Hematopoietic multipotent progenitor cell treated with erythropoietin and hydrocortisone succinate and interleukin-3 and kit ligand, for 8 days (in vitro differentiated cells): ENCODE measurements at regions not wholly inside any gene's neighbourhood (a gene's known extent, or its start where the extent isn't known, plus 50 kb on each side); places are given as distances from the start of the nearest gene placed in this dataset.

Source experiments
- DNase-seq: peaks from one replicate; pipeline ENCODE4 v3.0.0-alpha.2; 2015

DNA sequence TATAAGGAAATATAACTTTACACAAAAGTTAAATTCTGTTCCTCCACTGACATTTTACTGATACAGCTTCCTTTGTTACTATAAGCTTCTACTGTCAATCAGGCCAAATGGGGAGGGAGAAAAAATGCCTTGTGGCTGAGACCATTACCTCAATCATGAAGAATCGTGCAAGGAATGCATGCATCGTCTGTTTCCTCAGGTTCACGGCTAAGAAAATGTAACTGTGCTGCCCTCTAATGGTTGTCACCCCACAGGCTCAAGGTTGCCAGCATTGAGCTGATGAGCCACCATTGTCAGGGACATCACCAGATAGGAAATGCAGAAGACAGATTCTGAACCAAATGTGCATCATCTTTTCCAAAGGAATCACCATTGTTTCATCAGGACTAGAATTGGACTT lies 426.9 kb downstream of the CDH2 start:
- no peak for DNase-seq

GRCh38 chr18:27749194-27749593 lies 427.7 kb downstream of the CDH2 start:
- no peak for DNase-seq

DNA sequence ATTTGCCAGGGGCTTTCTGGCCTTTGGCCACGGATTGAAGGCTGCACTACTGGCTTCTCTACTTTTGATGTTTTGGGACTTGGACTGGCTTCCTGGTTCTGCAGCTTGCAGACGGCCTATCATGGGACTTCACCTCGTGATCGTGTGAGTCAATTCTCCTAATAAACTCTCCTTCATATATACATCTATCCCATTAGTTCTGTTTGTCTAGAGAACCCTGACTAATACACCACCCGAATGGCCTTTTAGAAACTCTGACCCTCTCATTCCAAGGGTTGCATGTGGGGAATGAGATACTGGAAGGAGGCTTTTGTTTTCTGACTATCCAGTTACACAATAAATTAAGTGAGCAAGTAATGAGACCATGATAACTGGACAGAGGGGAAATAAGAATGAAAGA lies 430.7 kb downstream of the CDH2 start:
- no peak for DNase-seq

- no peak for DNase-seq
Observed at GRCh38 chr18:27735117-27735516, 441.8 kb downstream of the CDH2 start.

DNA sequence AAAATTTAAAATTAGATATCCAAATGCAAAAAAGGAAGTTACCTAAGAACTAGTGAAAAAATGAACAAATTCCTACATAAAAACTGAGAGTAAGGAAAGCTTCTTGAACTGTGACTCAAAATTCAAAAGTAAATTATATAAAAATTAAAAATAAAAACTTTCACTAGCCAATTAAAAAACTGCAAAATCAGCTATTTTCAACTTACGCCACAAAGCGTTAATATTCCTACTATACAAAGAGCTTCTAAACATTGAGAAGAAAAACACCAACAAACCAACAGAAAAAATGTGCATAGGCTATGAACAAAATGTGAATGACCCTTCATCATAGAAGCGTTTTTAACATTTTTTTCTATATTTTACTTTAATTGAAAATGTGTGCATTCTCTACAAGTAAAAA lies 445.7 kb downstream of the CDH2 start:
- no peak for DNase-seq

DNA sequence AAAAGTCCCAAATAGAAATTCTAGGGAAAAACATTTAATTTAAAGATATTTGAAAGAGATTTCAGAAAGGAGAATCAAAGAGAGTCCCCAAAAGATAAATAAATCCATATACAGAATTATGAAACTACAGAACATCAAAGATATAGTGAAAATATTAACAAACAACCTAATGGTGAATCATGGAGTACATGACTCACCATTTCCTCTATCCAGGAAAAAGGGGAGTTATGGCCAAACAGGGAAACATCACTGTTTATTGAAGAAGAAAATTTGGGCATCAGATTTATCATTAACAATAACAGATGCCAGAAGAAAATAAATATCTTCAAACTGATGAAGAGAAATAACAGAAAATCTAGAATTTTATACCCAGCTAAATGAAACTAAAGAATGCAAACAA lies 448.3 kb downstream of the CDH2 start:
- no peak for DNase-seq

- DNase-seq, result no peak
Observed at GRCh38 chr18:27724362-27724761, 452.6 kb downstream of the CDH2 start.

DNA sequence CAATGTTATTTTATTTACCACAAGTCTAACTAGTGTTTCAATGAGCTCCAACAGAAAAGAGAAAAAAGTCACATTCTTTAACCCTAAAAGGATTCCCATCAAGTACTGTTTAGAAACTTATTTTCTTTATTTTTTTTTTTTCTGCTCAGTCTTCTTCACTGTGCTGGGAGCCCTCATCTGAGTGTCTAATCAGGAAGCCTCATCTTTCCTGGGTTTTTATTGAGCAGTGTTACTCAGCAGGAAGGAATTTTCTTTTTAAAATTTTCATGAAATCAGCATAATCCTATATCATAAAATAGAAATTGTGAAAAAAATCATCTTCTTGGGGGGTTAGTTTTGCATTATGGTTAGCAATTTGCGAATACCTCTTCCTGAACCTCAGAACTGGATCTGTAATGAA lies 453.8 kb downstream of the CDH2 start:
- DNase-seq, result no peak

DNA sequence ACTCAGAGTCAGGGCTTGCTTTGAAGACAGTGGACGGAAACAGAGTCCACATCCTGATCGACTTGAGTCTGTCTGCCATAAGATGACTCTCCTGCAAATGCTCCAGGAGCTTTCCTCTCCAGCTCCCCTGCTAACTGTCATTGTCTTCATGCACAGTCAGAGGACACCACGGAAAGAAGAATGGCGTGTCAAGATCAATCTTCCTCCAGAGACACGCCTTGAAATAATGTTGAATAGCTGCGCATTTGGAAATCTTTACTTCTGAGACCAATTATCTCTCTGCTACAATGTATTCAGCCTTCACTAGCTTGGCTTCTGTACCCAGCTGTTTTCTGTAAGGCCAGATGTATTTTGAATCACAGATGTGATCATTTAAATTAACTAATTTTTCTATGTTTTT lies 457.2 kb downstream of the CDH2 start:
- no peak for DNase-seq

DNA sequence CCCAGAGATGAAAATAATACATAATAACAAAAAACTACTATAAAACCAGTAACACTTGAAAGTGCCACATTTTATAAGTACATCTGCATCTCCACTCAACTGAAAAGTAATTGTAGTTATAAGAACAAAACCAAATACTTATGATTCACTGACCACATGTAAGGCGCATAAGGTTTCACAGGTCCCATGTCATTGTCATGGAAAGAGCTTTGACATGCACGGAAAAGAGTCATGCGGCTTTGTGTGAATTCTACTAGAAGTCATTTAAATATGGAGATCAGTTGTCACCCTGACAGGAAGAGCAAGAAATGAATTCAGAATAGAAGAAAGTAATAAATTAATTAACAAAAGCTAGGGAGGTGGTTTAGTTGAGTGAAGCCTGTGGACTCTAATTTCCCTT lies 459.1 kb downstream of the CDH2 start:
- no peak for DNase-seq

DNA sequence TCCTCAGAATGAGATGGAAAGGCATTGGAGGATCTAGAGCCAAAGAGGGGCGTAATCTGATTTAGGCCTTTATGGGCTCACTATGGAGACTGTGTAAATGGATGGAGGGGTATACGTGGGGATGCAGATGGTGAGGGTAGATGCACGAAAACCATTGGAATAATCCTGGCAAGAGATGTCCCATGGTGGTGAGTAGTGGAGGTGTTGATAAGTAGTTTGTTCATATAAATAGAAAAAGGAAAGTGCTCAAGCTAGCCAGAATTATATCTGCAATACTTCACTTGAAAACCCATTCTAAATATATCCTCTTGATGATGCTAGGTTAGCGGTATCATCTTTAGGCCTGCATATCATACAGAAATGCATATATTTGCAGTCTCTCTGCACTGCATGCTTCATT lies 459.7 kb downstream of the CDH2 start:
- no peak for DNase-seq

DNA sequence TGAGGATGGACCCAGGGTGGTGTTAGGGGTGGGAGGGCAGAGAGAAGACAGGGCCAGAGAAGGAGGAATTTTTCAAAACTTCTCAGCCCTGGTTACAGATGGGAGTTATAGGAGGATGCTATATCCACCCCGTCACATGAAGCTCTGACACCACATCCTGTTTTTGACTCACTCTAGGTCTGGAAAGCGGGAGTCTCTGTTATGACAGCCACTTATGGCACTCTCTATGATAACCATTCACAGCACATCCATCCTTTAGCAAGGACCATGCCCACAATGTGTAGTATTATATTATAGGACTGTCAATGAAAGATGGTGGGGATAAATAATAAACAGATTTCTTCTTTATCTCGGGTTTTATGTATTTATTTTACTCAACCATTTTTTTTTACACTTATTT lies 461.2 kb downstream of the CDH2 start:
- no peak for DNase-seq

- DNase-seq, result no peak
Observed at GRCh38 chr18:27713738-27714095, 463.2 kb downstream of the CDH2 start.

GRCh38 chr18:27713037-27713737 lies 463.7 kb downstream of the CDH2 start:
- no peak for DNase-seq

- no peak for DNase-seq
Observed at GRCh38 chr18:27712066-27712465, 464.9 kb downstream of the CDH2 start.

DNA sequence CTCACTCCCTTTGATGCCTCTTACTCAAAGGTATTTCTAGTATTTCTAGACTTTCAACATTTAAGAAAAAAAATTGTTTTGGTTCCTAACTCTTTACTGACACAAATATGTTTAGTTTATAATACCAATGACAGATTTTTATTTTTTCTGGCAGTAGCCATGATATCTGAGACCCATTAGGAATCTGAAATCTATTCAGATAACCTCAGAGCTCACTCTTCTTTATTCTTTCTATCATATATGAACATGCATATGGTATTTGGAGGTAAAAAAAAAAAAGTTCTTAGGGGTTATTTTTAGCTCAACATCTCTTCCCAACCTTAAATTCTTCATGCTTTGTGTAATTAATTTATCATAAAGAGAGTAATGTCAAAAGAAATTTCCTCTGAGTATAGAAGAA lies 465.5 kb downstream of the CDH2 start:
- no peak for DNase-seq

DNA sequence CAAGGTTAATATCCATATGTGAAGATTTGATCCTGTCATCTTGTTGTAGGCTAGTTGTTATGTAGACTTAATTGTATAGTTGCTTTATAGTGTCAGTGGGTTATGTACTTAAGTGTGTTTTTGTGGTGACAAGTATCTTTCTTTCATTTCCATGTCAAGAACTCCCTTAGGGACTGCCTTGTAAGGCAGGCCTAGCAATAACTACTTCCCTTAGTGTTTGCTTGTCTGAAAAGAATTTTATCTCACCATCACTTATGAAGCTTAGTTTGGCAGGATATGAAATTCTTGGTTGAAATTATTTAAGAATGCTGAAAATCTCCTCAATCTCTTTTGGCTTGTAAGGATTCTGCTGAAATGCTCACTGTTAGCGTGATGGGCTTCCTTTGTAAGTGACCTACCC lies 467.6 kb downstream of the CDH2 start:
- DNase-seq, result no peak

GRCh38 chr18:27707201-27707600 lies 469.7 kb downstream of the CDH2 start:
- no peak for DNase-seq

- DNase-seq, result no peak
Observed at GRCh38 chr18:27704736-27705361, 472.1 kb downstream of the CDH2 start.

GRCh38 chr18:27699137-27699536 lies 477.8 kb downstream of the CDH2 start:
- no peak for DNase-seq

GRCh38 chr18:27696148-27696547 lies 480.8 kb downstream of the CDH2 start:
- no peak for DNase-seq

- DNase-seq, result no peak
Observed at GRCh38 chr18:27695503-27695902, 481.4 kb downstream of the CDH2 start.

GRCh38 chr18:27695052-27695451 lies 481.9 kb downstream of the CDH2 start:
- DNase-seq, result no peak

- DNase-seq, result no peak
Observed at GRCh38 chr18:27688581-27688980, 488.3 kb downstream of the CDH2 start.

DNA sequence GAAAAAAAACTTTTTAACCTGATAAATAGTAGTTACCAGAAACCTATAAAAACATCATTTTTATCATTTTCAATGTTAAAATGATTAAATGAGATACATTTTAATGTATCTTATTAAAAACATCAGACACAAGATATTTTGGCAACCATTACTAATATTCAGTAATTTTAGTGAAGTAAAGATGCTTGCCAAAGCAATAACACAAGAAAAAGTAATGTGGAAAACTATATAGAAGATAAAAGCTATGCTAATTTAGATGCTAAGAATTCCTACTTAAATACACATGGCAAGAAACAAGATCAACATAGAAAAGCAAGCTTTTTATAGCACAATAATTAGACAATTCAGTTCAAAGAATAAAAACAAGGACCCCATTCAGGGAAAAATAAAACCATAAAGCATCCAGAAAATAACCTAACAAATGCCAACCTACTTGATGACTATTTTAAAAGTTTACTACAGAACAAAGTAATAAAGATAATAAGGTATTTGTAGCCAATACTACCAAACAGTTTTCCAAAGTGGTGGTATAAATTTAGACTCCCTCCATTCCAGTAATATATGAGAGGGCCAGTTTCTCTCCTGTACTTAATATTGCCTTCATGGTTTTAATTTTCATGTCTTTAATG lies 489.5 kb downstream of the CDH2 start:
- no peak for DNase-seq
